Islet of Langerhans (tissue), 1 donor: ENCODE measurements at regions not wholly inside any gene's neighbourhood (a gene's known extent, or its start where the extent isn't known, plus 50 kb on each side); places are given as distances from the start of the nearest gene placed in this dataset.

Source experiments
- FAIRE-seq: peaks from one replicate; lab custom pipeline; 2011; peaks lifted over from hg19 to GRCh38; lab: Jason Lieb, UNC

- peak; percentile 41 for FAIRE-seq
These were observed 117.5 kb upstream of the HMGCLL1 start for GRCh38 chr6:55696501-55696900.

GRCh38 chr6:55696041-55696440 is 117.0 kb upstream of the HMGCLL1 start:
- FAIRE-seq = no peak

- no peak for FAIRE-seq
These were observed 115.8 kb upstream of the HMGCLL1 start for GRCh38 chr6:55694759-55695158.

DNA sequence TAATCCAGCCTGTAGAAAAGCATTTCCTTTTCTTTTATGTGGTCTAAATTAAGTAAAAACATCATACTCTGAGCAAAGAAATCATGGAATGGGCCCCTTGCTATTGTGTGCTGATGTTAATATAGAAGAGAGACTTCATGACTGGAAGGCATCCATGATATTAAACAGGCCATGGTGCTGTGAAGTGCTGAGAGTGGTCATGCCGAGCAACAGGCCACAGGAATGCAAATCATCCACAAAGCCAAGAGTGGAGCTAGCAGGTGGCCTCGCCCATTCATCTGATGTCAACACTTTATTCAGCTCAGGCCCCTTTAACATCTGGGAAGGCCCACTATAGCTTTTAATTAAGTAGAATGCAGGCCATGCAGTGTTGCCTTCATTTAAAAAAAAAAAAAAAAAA is 115.2 kb upstream of the HMGCLL1 start:
- no peak for FAIRE-seq

DNA sequence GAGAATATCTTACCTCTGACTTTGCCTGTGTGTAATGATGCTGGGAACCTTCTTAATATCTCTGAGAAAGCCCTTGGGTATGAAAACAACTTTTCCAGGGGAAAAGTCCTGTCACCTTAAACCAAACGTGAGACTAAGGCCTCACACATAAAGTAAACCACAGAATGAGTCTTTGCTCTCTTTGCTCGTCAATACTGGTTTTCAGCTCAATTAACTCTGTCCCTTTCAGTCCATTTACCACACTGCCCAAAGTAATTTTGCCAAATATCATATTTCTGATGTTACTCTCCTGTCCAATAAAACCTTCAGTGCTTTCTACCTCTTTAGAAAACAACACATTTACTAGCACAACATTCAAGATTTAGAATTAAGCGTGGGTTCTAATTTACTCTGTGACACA is 100.5 kb upstream of the HMGCLL1 start:
- FAIRE-seq = no peak

DNA sequence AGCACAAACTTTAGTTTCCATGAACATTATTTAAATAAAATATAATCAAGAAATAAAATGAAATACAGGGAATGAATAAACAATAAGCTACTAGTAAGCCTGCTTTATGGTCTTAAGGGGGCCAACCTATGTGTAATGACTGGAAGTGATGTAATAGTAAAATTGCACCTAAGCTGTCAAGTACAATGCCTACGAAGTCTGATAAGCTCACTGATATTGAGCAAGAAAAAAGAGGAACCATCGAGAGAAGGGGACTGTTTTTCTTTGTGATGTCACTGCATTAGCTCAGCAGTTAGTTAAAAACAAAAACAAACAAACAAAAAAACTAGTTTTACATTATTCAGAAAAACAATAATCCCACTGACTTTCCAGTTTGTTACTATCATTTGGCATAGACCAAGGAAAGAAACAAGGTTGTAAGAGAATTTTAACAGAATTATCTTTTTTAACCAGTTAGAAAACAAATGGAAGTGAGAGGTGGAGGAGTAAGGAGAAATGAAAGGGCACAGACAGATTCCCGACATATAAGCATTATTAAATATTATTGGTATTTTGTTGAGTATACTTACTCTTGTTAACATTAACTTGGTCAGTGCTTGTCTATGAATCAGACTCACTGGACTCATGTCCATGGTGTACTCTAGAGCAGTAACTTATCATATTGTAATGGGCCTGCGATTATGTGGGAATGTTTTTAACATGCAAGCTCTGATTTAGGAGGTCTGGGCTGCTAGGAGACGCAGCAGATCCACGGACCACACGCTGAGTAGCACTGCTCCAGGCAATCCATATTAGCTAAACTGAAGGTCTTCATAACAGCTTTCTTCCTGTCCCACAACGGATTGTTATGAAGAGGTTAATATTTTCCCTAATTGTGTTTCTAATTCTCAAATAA is 99.6 kb upstream of the HMGCLL1 start:
- peak; percentile 99 for FAIRE-seq

- peak; percentile 84 for FAIRE-seq
These were observed 97.7 kb upstream of the HMGCLL1 start for GRCh38 chr6:55676736-55677135.

GRCh38 chr6:55675941-55676340 is 96.9 kb upstream of the HMGCLL1 start:
- FAIRE-seq = no peak

DNA sequence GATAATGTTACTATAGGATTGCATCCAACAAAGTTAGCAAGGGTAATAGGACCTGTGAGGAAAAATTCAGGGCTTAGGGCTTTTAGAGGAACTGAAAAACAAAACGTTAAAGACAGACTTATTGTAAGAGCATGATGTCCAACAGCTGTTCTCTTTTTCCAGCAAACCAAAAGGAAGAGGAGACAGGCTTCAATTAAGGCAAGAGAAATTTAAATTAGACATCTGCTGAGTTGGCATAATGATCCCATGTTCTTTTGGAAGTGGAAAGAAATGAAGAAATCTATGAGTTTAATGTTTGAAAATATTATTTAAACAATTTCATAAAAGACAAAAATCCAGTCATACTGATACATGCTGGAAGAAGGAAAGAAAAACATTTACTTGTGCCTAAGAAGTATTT is 95.7 kb upstream of the HMGCLL1 start:
- peak; percentile 78 for FAIRE-seq

DNA sequence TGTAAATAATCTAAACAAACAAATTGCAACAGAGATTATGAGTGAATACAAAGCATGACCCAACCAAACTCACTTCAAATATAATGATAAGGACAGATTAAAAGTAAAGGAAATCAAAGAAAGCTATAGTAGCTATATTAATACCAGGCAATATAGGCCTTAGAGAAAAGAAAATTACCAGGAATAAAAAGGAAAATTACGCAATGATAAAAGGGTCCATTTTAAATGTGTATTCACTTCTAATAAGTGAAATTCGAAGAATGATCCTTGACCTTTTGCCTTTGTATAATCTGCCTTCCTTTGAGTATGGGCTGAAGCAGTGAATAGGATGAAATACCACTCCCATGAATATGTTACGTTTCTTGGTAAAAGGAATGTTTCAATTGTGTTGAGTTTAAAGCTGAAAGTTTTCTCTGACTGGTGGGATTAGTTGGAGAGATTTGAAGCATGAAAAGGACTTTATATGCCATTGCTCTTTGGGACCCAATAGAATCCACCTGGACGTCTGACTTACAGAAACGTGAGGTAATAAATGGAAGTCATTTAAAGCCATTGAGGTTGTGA is 91.9 kb upstream of the HMGCLL1 start:
- no peak for FAIRE-seq

DNA sequence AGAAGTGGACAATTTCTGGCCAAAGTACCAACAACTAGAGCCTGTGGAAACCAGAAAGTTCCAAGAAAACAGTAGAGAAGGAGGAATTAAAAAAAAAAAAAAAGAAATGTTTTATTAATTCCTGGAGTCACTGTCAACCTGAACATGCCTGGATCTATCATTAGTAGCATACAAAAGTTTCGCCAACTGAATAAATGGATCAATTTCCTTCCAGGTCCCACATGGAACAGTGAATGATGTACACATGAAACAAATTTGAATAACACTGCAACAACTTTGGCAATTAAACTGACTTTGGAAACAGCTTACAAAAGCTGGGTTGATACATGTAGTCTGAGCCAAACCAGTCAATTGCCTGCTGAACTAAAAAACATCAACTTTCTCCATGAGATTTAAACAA is 90.0 kb upstream of the HMGCLL1 start:
- FAIRE-seq = no peak

GRCh38 chr6:55668591-55668990 is 89.6 kb upstream of the HMGCLL1 start:
- no peak for FAIRE-seq

GRCh38 chr6:55667341-55667740 is 88.3 kb upstream of the HMGCLL1 start:
- no peak for FAIRE-seq

DNA sequence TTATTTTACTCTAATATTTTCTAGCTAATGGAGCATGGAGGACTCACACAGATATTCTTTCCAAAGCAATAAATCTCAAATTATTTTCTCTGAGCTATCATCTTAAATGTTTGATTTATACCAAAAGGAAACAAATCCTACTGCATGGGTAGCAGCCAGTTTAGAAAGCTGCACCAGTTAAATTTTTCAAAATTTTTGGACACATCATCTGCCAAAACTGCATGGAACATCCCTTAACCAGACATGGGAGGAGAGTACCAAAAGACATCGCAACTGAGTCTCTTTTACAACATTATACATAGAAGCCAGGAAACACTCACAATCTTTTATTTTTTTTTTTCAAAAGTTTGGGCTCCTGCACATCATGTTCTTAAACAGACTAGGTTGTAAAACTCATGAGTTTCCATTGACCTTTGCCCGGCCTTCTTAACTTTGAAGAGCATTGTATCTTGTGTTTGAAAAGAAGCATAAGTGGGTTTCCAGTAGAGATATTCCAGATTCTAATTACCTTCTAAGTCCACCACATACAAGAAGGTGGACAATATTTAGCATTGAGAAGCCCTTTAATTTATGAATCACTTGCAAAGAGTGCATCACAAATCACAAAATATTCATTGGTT is 87.7 kb upstream of the HMGCLL1 start:
- FAIRE-seq = no peak

DNA sequence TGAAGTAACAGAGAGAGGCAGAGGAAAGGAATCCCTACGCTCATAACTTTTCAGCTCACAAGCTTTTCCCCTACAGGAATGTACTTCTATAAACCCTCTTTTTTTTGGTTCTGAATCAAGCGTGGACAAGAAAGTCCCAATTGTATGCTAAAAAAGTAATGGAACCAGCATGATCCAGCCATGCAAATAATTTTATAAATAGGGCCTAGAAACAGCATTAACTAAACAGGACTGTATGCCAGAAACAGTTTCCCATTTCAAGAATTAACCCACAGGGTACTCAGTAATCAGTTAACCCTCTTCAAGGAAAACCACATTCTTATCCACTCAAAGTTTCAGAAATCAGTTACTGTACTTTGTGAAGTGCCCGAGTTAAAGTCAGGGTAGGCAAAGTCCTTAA is 87.0 kb upstream of the HMGCLL1 start:
- FAIRE-seq = peak; percentile 17

GRCh38 chr6:55664591-55665587 is 85.9 kb upstream of the HMGCLL1 start:
- FAIRE-seq = no peak

DNA sequence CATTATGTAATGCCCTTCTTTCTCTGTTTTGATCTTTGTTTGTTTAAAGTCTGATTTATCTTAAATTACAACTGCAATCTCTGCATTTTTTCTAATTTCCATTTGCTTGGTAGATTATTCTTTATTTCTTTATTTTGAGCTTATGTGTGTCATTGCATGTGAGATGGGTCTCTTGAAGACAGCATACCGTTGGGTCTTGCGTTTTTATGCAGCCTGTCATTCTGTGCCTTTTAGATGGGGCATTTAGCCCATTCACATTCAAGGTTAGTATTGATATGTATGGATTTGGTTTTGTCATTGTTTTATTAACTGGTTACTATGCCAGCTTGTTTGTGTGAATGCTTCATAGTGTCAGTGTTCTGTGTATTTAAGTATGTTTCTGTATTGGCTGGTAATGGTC is 84.9 kb upstream of the HMGCLL1 start:
- no peak for FAIRE-seq

GRCh38 chr6:55659304-55659703 is 80.3 kb upstream of the HMGCLL1 start:
- FAIRE-seq = peak; percentile 82

DNA sequence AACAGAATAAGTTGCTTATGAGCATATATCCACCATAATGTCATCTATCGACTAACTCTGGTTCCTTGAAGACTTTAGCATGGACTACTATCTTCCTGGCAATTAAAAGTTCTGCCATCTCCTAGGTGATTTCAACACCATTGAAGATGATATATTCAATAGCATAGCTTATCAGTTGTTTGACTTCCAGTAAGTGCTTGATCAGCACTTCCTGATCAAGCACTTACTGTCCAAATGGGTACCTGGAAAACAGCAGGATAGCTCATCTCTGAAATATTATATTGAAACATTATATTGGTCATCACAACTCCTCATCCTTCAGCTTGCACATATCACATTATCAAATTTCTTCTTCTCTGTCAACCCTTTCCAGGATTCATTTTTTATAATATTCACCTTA is 75.5 kb upstream of the HMGCLL1 start:
- no peak for FAIRE-seq

DNA sequence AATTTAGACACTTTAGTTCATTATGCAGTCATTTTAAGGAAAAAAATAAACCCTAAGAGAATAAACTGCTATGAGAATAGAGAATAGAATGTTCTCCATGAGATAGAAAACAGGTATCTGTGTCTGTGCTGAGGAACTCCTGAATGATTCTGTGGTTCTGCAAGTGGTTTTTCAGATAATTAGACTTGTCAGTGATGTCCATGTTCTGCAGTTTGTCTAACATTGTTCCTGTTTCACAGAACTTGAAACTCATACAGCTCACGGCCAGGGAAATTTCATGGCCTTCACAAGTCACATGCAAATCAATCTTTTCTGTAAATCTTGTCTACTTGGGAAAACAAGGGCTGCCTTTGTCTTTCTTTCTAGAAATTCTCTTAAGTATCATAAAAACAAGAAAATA is 73.4 kb upstream of the HMGCLL1 start:
- FAIRE-seq = peak; percentile 66

- no peak for FAIRE-seq
These were observed 72.0 kb upstream of the HMGCLL1 start for GRCh38 chr6:55651015-55651414.

DNA sequence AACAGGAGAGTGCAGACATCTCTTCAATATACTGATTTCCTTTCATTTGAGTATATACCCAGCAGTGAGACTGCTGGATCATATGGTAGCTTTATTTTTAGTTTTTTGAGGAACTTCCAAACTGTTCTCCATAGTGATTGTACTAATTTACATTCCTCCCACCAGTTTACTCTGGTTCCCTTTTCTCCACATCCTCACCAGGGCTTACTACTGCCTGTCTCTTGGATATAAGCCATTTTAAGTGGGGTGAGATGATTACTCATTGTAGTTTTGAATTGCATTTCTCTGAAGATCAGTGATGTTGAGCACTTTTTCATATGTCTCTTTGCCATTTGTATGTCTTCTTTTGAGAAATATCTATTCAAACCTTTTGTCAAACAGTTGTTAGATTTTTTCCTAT is 64.9 kb upstream of the HMGCLL1 start:
- no peak for FAIRE-seq
